Left ventricle myocardium superior (tissue), 1 donor: ENCODE measurements at regions not wholly inside any gene's neighbourhood (a gene's known extent, or its start where the extent isn't known, plus 50 kb on each side); places are given as distances from the start of the nearest gene placed in this dataset.

Experiments
- ATAC-seq: fragments of 200-7000 bp; cut with Tn5 transposase; one replicate; pipeline ENCODE4 v1.9.1; 2020; ENCODE audit warnings: mild to moderate bottlenecking, moderate library complexity
- DNase-seq: peaks from one replicate; pipeline ENCODE4 v3.0.0-alpha.2; 2020
- intact Hi-C: fragments of 100-400 bp; cut with micrococcal nuclease; formaldehyde crosslinking; loops from one replicate; pipeline ENCODE4 v1.11.0; 2022
- donor health status: DM: no; HTN: yes; CAD: no; lungs with severe emphysema.

- intact Hi-C loops = no loop called here
- no peak for ATAC-seq
- DNase-seq = no peak
These were observed 51.8 kb upstream of the PRICKLE1 start for GRCh38 chr12:42641221-42641885.

GRCh38 chr12:42640391-42640790 is 50.8 kb upstream of the PRICKLE1 start:
- DNase-seq (no peak), ATAC-seq (no peak)
- intact Hi-C loops = no loop called here

GRCh38 chr12:42639556-42639955 is 50.0 kb upstream of the PRICKLE1 start:
- ATAC-seq (no peak), DNase-seq (no peak)
- intact Hi-C loops = no loop called here
